K562 (cell line): ENCODE measurements at regions not wholly inside any gene's neighbourhood (a gene's known extent, or its start where the extent isn't known, plus 50 kb on each side); places are given as distances from the start of the nearest gene placed in this dataset.

Experiments used
- ATAC-seq: fragments of 200-7000 bp; cut with Tn5 transposase; 3 replicates; pipeline ENCODE4 v1.9.1; 2020; ENCODE audit warnings: moderate library complexity
- BruUV-seq: library from RNA; stranded (reverse); fragments of 400-500 nt; replicated peaks from 2 replicates; lab custom pipeline; 2021; lab: Mats Ljungman, UMichigan
- CTCF ChIA-PET: fragments of 300-600 bp; formaldehyde crosslinking; extraction: SDS; loops from one replicate; lab custom pipeline; 2021; ENCODE audit warnings: low intra/inter-chr PET ratio; lab: Yijun Ruan, JAX
- POLR2A ChIA-PET: fragments of 300-600, 350-650 bp; sonication (Branson Sonifier 250); formaldehyde crosslinking; extraction: SDS; loops from one replicate; lab custom pipeline; 2021; ENCODE audit warnings: antibody characterized with exemption, inconsistent platforms; lab: Yijun Ruan, JAX
- DNase-seq, 4 experiments: peaks; one replicate each; pipeline versions ENCODE4 v3.0.0 to v3.0.0-alpha.2; 2011 to 2018; ENCODE audit warnings: low spot score in 3 of 4, mixed read lengths in 3 of 4; ENCODE audit errors: extremely low read depth in 1 of 4
- FAIRE-seq: peaks from 2 replicates; lab custom pipeline; 2011; peaks lifted over from hg19 to GRCh38; lab: Jason Lieb, UNC
- H2AFZ ChIP-seq: 2 replicates; pipeline ENCODE4 v1.6.0; 2011; ENCODE audit warnings: low read depth, low read length, control low read depth, inconsistent platforms
- H3K27ac ChIP-seq: fragments of 200-600 bp; 3 replicates; pipeline ENCODE4 v1.8.0; 2011; ENCODE audit warnings: low read depth, mild to moderate bottlenecking, control low read depth, inconsistent platforms, low read length, moderate library complexity, mixed read lengths; ENCODE audit errors: extremely low read depth
- H3K27me3 ChIP-seq, 2 experiments: fragments of 300-600 bp in 1 of 2; 2 replicates in 1 of 2; 3 replicates in 1 of 2; pipeline versions ENCODE4 v1.6.0 to v1.8.0; 2011; ENCODE audit warnings: inconsistent platforms in 2 of 2, low read length in 2 of 2, mild to moderate bottlenecking in 1 of 2, mixed read lengths in 1 of 2, moderate library complexity in 1 of 2; ENCODE audit not compliant: control insufficient read depth in 2 of 2, insufficient read depth in 2 of 2
- H3K36me3 ChIP-seq: fragments of 300-600 bp; 3 replicates; pipeline ENCODE4 v1.8.0; 2011; ENCODE audit warnings: mild to moderate bottlenecking, low read length, inconsistent platforms; ENCODE audit not compliant: control insufficient read depth, insufficient read depth
- H3K4me1 ChIP-seq, 2 experiments: fragments of 200-600 bp in 1 of 2; replicated peaks in 1 of 2; 2 replicates in 1 of 2; 3 replicates in 1 of 2; pipeline versions ENCODE4 v1.5.1 to v1.8.0; 2011; ENCODE audit warnings: inconsistent platforms in 2 of 2, low read length in 2 of 2, mild to moderate bottlenecking in 1 of 2, mixed read lengths in 1 of 2, moderate library complexity in 1 of 2; ENCODE audit not compliant: control insufficient read depth in 2 of 2, insufficient read depth in 2 of 2
- H3K4me2 ChIP-seq: 2 replicates; pipeline ENCODE4 v1.6.1; 2011; ENCODE audit warnings: low read length, control low read depth, inconsistent platforms, mixed read lengths; ENCODE audit not compliant: insufficient read depth
- H3K4me3 ChIP-seq: fragments of 200-600 bp; sonication (generic), shearing (Covaris generic); 2 replicates; pipeline ENCODE4 v1.5.1; 2016; ENCODE audit warnings: control low read depth, inconsistent platforms
- H3K79me2 ChIP-seq: fragments of 200-600 bp; 3 replicates; pipeline ENCODE4 v1.8.0; 2011; ENCODE audit warnings: low read length, inconsistent platforms; ENCODE audit not compliant: control insufficient read depth, insufficient read depth
- H3K9ac ChIP-seq, 2 experiments: 2 replicates each; pipeline versions ENCODE4 v1.6.0 to v1.6.1; 2011; ENCODE audit warnings: low read depth in 2 of 2, low read length in 2 of 2, control low read depth in 1 of 2, inconsistent platforms in 1 of 2, mild to moderate bottlenecking in 1 of 2, mixed read lengths in 1 of 2; ENCODE audit not compliant: insufficient read depth in 1 of 2
- H3K9me1 ChIP-seq: one replicate; pipeline ENCODE4 v1.6.0; 2011; ENCODE audit warnings: inconsistent platforms, mild to moderate bottlenecking, low read length, moderate library complexity; ENCODE audit not compliant: control insufficient read depth, insufficient read depth
- H3K9me3 ChIP-seq: replicated peaks from 2 replicates; pipeline ENCODE4 v1.5.1; 2011; ENCODE audit warnings: low read depth, low read length, inconsistent platforms; ENCODE audit not compliant: control insufficient read depth, insufficient read depth
- H4K20me1 ChIP-seq: replicated peaks from 2 replicates; pipeline ENCODE4 v1.6.1; 2011; ENCODE audit warnings: low read length, inconsistent platforms, mixed read lengths; ENCODE audit not compliant: control insufficient read depth, insufficient read depth
- CC2D1A ChIP-seq: fragments of 450-650 bp; IDR thresholded peaks from 2 replicates; pipeline ENCODE4 v1.6.1; 2017; ENCODE audit warnings: mild to moderate bottlenecking
- CHD2 ChIP-seq: IDR thresholded peaks from 2 replicates; pipeline ENCODE4 v1.6.1; 2011; ENCODE audit warnings: low read depth, low read length
- CREBBP ChIP-seq: IDR thresholded peaks from one replicate; pipeline ENCODE4 v1.6.1; 2012; ENCODE audit warnings: low read depth, mild to moderate bottlenecking, control low read depth, inconsistent platforms, low read length
- KDM2B ChIP-seq: fragments of 250-450 bp; sonication (Bioruptor Pico); IDR thresholded peaks from 2 replicates; pipeline ENCODE4 v1.8.0; 2021; ENCODE audit warnings: mild to moderate bottlenecking, moderate library complexity
- SMC3 ChIP-seq: conservative IDR thresholded peaks from 2 replicates; pipeline ENCODE4 v1.6.1; 2011; ENCODE audit warnings: low read depth, low read length, improper control_type of control experiment; ENCODE audit not compliant: insufficient read depth
- ZBTB1 ChIP-seq: sonication (generic); formaldehyde crosslinking; IDR thresholded peaks from 2 replicates; pipeline ENCODE4 v1.8.1; 2023; ENCODE audit warnings: missing genetic modification reagents, low read depth, mild to moderate bottlenecking, borderline replicate concordance
- WGBS: fragments of 100-300 bp; shearing (Covaris generic); methylation state at CpG from one replicate; pipeline ENCODE4 v1.1.6; 2016; ENCODE audit warnings: low coverage, mixed read lengths; ENCODE audit not compliant: insufficient coverage; ENCODE audit errors: missing lambda C conversion rate; 5-methylcytosine and 5-hydroxymethylcytosine counted together
- in situ Hi-C: fragments of 300-500 bp; cut with MboI; formaldehyde crosslinking; loops from 4 replicates; pipeline ENCODE4 v1.15.0; 2018; ENCODE audit warnings: inconsistent platforms, mixed read lengths
- intact Hi-C: fragments of 100-400 bp; cut with micrococcal nuclease; formaldehyde crosslinking; loops from 2 replicates; pipeline ENCODE4 v1.14.2; 2022
- TF ChIP-seq, protein P1 (sequence below): fragments of 200-800 bp; sonication (Bioruptor generic); IDR thresholded peaks from 2 replicates; pipeline ENCODE4 v1.6.1; 2017; ENCODE audit warnings: missing genetic modification characterization, missing compliant biosample characterization
- TF ChIP-seq, protein P2 (sequence below): fragments of 250-450 bp; sonication (Bioruptor Pico); IDR thresholded peaks from 2 replicates; pipeline ENCODE4 v1.5.0; 2021
- TF ChIP-seq, protein P3 (sequence below): fragments of 450-650 bp; conservative IDR thresholded peaks from 2 replicates; pipeline ENCODE4 v1.6.1; 2016; ENCODE audit warnings: missing genetic modification characterization, low read depth, mild to moderate bottlenecking, control low read depth, missing compliant biosample characterization

DNA sequence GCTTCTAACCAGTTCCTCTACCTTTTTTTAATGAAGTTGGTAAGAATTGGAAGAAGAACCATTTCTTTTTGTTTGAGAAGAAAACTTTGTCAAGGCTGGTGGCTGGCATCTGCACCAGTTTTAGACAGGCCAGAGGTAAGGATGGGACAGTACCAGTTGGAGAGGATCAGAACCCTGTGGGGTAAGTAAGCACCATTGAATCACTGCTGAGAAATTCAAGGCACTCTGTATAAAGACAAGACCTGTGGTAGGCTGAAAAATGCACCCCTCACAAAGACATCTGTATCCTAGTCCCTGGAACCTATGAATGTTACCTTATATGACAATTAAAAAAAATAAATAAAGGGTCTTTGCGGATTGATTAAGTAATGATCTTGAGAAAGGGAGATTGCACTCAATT is 166.7 kb upstream of the NRP1 start:
- BruUV-seq: no TSS peak
- Histone ChIP-seq H3K9me1 (no peaks in the 10 kb centered on the region), H3K4me2 (no peak overlapping the region), H3K9ac (no peak overlapping the region), H3K27ac (no peak overlapping the region), H3K4me1 (no peaks in the 10 kb centered on the region), H2AFZ (no peak overlapping the region), H4K20me1 (no peaks in the 10 kb centered on the region), H3K36me3 (no peaks in the 10 kb centered on the region), H3K4me3 (no peak overlapping the region), H3K27me3 (no peaks in the 10 kb centered on the region; a peak in 1 of 5 replicates), H3K9me3 (no peaks in the 10 kb centered on the region), H3K79me2 (no peaks in the 10 kb centered on the region)
- WGBS: 0% methylated on average over 1 of the region's 1 CpG
- no peak for DNase-seq
- no peak for FAIRE-seq
- ChIA-PET CTCF (no interaction called here), POLR2A (no interaction called here)
- ATAC-seq: no peak
- in situ Hi-C loops (no loop called here), intact Hi-C loops (no loop called here)
- TF ChIP-seq KDM2B (CRISPR knock-in tag) (no peak), SMC3 (no peak)

DNA sequence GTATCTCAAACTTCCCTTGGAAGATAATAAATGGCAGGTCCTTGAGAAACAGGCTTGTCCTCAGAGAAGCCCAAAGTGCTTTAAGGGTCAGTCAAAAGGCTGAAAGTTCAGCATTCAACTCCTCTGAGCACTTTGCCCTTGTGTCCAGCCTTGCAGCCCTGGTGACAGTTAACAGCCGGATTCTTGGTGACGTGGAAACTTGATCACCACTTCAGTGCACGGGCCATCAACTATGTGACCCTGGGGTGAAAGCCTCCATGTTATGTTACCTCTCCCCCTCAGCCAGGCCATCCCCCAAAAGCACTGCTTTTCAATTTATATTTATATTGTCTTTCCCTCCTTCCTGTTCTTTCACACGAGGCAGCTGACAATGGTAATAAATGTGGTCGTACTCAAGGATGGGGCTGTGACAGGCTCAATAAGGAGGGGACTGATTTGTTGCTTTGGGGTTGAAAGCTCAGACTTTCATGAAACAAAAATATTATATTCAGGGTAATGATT is 164.0 kb upstream of the NRP1 start:
- H3K27me3 ChIP-seq: no peaks in the 10 kb centered on the region; a peak in 1 of 5 replicates
- ATAC-seq (no peak), FAIRE-seq (no peak), DNase-seq (no peak)
- TF ChIP-seq CHD2: no peak
- TF ChIP-seq ZBTB1: no peak
- TF ChIP-seq CC2D1A: no peak
- TF ChIP-seq, protein P1, sequence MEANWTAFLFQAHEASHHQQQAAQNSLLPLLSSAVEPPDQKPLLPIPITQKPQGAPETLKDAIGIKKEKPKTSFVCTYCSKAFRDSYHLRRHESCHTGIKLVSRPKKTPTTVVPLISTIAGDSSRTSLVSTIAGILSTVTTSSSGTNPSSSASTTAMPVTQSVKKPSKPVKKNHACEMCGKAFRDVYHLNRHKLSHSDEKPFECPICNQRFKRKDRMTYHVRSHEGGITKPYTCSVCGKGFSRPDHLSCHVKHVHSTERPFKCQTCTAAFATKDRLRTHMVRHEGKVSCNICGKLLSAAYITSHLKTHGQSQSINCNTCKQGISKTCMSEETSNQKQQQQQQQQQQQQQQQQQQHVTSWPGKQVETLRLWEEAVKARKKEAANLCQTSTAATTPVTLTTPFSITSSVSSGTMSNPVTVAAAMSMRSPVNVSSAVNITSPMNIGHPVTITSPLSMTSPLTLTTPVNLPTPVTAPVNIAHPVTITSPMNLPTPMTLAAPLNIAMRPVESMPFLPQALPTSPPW: no peak
- TF ChIP-seq CREBBP: no peak
- TF ChIP-seq, protein P2, sequence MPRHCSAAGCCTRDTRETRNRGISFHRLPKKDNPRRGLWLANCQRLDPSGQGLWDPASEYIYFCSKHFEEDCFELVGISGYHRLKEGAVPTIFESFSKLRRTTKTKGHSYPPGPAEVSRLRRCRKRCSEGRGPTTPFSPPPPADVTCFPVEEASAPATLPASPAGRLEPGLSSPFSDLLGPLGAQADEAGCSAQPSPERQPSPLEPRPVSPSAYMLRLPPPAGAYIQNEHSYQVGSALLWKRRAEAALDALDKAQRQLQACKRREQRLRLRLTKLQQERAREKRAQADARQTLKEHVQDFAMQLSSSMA (CRISPR knock-in tag): no peak
- TF ChIP-seq, protein P3, sequence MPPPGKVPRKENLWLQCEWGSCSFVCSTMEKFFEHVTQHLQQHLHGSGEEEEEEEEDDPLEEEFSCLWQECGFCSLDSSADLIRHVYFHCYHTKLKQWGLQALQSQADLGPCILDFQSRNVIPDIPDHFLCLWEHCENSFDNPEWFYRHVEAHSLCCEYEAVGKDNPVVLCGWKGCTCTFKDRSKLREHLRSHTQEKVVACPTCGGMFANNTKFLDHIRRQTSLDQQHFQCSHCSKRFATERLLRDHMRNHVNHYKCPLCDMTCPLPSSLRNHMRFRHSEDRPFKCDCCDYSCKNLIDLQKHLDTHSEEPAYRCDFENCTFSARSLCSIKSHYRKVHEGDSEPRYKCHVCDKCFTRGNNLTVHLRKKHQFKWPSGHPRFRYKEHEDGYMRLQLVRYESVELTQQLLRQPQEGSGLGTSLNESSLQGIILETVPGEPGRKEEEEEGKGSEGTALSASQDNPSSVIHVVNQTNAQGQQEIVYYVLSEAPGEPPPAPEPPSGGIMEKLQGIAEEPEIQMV (tag): no peak
- intact Hi-C loops: no loop called here
- H3K4me1 ChIP-seq: no peaks in the 10 kb centered on the region
- ChIA-PET CTCF (no interaction called here), POLR2A (interaction anchor here (1.0 kb wide), 1 partner anchor 10 kb away, joined by 3 read pairs; no protein-coding TSS in a partner anchor)
- H3K79me2 ChIP-seq: no peaks in the 10 kb centered on the region
- in situ Hi-C loops: no loop called here
- H3K9me1 ChIP-seq: no peaks in the 10 kb centered on the region
- no peaks in the 10 kb centered on the region for H4K20me1 ChIP-seq
- no peak overlapping the region for H2AFZ ChIP-seq
- no peak overlapping the region for H3K4me3 ChIP-seq
- no peak overlapping the region for H3K4me2 ChIP-seq
- BruUV-seq: no TSS peak
- H3K9ac ChIP-seq: no peak overlapping the region
- H3K27ac ChIP-seq: no peak overlapping the region
- WGBS: 1% methylated on average over 5 of the region's 5 CpGs
- no peaks in the 10 kb centered on the region for H3K9me3 ChIP-seq
- H3K36me3 ChIP-seq: no peaks in the 10 kb centered on the region
